ENCODE measurements at regions not wholly inside any gene's neighbourhood (a gene's known extent, or its start where the extent isn't known, plus 50 kb on each side); places are given as distances from the start of the nearest gene placed in this dataset.

DNA sequence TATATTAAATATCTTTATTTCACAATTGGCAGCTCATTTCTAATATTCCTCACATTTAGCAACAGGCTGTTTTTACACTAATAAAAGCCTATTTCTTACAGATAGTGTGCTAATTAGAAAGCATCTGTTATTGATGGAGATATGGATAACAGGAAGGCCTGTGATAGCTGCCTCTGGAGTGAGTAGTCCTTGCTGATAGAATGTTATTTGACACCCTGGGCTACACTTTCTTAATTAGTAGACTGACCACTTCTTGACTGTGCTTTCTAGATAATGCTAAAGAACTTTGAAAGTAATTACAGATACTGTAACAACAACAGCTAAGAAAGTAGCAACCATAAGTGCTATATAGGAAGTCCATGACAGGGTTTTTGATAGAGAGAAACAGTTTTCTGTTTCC, 554.3 kb downstream of the DIAPH3 start:
- TF ChIP-seq ZNF24 (IDR thresholded peaks at IDR 0.05) (no peak), POLR2AphosphoS5 (IDR thresholded peaks at IDR 0.05; ENCODE audit: low read length) (no peak), EP300 (IDR thresholded peaks at IDR 0.05; ENCODE audit: borderline replicate concordance in 1 of 2, control insufficient read depth in 1 of 2, low read depth in 2 of 2, low read length in 2 of 2) (no peak), MXI1 (IDR thresholded peaks at IDR 0.05; ENCODE audit: low read depth, low read length) (no peak), SREBF1 (IDR thresholded peaks at IDR 0.05; ENCODE audit: low read length) (no peak)
- TF ChIP-seq, protein P1, sequence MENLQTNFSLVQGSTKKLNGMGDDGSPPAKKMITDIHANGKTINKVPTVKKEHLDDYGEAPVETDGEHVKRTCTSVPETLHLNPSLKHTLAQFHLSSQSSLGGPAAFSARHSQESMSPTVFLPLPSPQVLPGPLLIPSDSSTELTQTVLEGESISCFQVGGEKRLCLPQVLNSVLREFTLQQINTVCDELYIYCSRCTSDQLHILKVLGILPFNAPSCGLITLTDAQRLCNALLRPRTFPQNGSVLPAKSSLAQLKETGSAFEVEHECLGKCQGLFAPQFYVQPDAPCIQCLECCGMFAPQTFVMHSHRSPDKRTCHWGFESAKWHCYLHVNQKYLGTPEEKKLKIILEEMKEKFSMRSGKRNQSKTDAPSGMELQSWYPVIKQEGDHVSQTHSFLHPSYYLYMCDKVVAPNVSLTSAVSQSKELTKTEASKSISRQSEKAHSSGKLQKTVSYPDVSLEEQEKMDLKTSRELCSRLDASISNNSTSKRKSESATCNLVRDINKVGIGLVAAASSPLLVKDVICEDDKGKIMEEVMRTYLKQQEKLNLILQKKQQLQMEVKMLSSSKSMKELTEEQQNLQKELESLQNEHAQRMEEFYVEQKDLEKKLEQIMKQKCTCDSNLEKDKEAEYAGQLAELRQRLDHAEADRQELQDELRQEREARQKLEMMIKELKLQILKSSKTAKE (IDR thresholded peaks at IDR 0.05; ENCODE audit: low read depth, poor library complexity, severe bottlenecking) = no peak
- TF ChIP-seq, protein P2, sequence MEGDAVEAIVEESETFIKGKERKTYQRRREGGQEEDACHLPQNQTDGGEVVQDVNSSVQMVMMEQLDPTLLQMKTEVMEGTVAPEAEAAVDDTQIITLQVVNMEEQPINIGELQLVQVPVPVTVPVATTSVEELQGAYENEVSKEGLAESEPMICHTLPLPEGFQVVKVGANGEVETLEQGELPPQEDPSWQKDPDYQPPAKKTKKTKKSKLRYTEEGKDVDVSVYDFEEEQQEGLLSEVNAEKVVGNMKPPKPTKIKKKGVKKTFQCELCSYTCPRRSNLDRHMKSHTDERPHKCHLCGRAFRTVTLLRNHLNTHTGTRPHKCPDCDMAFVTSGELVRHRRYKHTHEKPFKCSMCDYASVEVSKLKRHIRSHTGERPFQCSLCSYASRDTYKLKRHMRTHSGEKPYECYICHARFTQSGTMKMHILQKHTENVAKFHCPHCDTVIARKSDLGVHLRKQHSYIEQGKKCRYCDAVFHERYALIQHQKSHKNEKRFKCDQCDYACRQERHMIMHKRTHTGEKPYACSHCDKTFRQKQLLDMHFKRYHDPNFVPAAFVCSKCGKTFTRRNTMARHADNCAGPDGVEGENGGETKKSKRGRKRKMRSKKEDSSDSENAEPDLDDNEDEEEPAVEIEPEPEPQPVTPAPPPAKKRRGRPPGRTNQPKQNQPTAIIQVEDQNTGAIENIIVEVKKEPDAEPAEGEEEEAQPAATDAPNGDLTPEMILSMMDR (IDR thresholded peaks at IDR 0.05 in 2 of 3, conservative IDR thresholded peaks at IDR 0.05 in 1 of 3; ENCODE audit: control insufficient read depth in 2 of 3, extremely low read depth in 1 of 3, insufficient read depth in 1 of 3, low read depth in 3 of 3, low read length in 3 of 3) = no peak
- TF ChIP-seq, protein P3, sequence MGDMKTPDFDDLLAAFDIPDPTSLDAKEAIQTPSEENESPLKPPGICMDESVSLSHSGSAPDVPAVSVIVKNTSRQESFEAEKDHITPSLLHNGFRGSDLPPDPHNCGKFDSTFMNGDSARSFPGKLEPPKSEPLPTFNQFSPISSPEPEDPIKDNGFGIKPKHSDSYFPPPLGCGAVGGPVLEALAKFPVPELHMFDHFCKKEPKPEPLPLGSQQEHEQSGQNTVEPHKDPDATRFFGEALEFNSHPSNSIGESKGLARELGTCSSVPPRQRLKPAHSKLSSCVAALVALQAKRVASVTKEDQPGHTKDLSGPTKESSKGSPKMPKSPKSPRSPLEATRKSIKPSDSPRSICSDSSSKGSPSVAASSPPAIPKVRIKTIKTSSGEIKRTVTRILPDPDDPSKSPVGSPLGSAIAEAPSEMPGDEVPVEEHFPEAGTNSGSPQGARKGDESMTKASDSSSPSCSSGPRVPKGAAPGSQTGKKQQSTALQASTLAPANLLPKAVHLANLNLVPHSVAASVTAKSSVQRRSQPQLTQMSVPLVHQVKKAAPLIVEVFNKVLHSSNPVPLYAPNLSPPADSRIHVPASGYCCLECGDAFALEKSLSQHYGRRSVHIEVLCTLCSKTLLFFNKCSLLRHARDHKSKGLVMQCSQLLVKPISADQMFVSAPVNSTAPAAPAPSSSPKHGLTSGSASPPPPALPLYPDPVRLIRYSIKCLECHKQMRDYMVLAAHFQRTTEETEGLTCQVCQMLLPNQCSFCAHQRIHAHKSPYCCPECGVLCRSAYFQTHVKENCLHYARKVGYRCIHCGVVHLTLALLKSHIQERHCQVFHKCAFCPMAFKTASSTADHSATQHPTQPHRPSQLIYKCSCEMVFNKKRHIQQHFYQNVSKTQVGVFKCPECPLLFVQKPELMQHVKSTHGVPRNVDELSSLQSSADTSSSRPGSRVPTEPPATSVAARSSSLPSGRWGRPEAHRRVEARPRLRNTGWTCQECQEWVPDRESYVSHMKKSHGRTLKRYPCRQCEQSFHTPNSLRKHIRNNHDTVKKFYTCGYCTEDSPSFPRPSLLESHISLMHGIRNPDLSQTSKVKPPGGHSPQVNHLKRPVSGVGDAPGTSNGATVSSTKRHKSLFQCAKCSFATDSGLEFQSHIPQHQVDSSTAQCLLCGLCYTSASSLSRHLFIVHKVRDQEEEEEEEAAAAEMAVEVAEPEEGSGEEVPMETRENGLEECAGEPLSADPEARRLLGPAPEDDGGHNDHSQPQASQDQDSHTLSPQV (IDR thresholded peaks at IDR 0.05) = no peak
